Midbrain (tissue), 1 donor: ENCODE measurements at regions not wholly inside any gene's neighbourhood (a gene's known extent, or its start where the extent isn't known, plus 50 kb on each side); places are given as distances from the start of the nearest gene placed in this dataset.
"Not testable (repeated sequence)": the region's sequence is repeated elsewhere in the genome, so short reads cannot be mapped to it uniquely, and the experiment has no call there.

ENCODE experiments used
- DNase-seq: peaks from one replicate; lab custom pipeline; 2025; lab: John Stamatoyannopoulos, UW

GRCh38 chrX:125678258-125678657 lies 358.6 kb downstream of the TEX13C start:
- no peak for DNase-seq

GRCh38 chrX:125680366-125680765 lies 360.7 kb downstream of the TEX13C start:
- no peak for DNase-seq

GRCh38 chrX:125681058-125681457 lies 361.4 kb downstream of the TEX13C start:
- DNase-seq, result no peak

- DNase-seq, result no peak
These were observed 361.8 kb downstream of the TEX13C start for GRCh38 chrX:125681507-125681906.

- not testable (repeated sequence) for DNase-seq
These were observed 370.9 kb downstream of the TEX13C start for GRCh38 chrX:125690522-125690921.

GRCh38 chrX:125694171-125694570 lies 374.5 kb downstream of the TEX13C start:
- DNase-seq, result no peak

- DNase-seq, result no peak
These were observed 389.4 kb downstream of the TEX13C start for GRCh38 chrX:125709074-125709473.

GRCh38 chrX:125709532-125709931 lies 389.9 kb downstream of the TEX13C start:
- no peak for DNase-seq

GRCh38 chrX:125710403-125711062 lies 390.9 kb downstream of the TEX13C start:
- no peak for DNase-seq

GRCh38 chrX:125711103-125711502 lies 391.4 kb downstream of the TEX13C start:
- DNase-seq, result no peak

GRCh38 chrX:125713633-125714032 lies 394.0 kb downstream of the TEX13C start:
- no peak for DNase-seq

GRCh38 chrX:125727117-125727516 lies 407.4 kb downstream of the TEX13C start:
- no peak for DNase-seq

- no peak for DNase-seq
These were observed 416.5 kb downstream of the TEX13C start for GRCh38 chrX:125736008-125736729.

GRCh38 chrX:125742811-125743210 lies 423.1 kb downstream of the TEX13C start:
- no peak for DNase-seq

- DNase-seq, result no peak
These were observed 421.2 kb downstream of the DCAF12L2 start for GRCh38 chrX:125744914-125745313.

GRCh38 chrX:125757794-125758564 lies 408.1 kb downstream of the DCAF12L2 start:
- no peak for DNase-seq

- DNase-seq, result no peak
These were observed 407.3 kb downstream of the DCAF12L2 start for GRCh38 chrX:125758819-125759218.

GRCh38 chrX:125762954-125763353 lies 403.1 kb downstream of the DCAF12L2 start:
- DNase-seq, result no peak

GRCh38 chrX:125765347-125765746 lies 400.7 kb downstream of the DCAF12L2 start:
- DNase-seq, result no peak

- DNase-seq, result no peak
These were observed 396.5 kb downstream of the DCAF12L2 start for GRCh38 chrX:125769628-125770027.

- DNase-seq, result no peak
These were observed 387.8 kb downstream of the DCAF12L2 start for GRCh38 chrX:125778261-125778660.

GRCh38 chrX:125782184-125782583 lies 383.9 kb downstream of the DCAF12L2 start:
- no peak for DNase-seq

- DNase-seq, result no peak
These were observed 379.8 kb downstream of the DCAF12L2 start for GRCh38 chrX:125786316-125786715.
